ENCODE measurements at regions not wholly inside any gene's neighbourhood (a gene's known extent, or its start where the extent isn't known, plus 50 kb on each side); places are given as distances from the start of the nearest gene placed in this dataset.

DNA sequence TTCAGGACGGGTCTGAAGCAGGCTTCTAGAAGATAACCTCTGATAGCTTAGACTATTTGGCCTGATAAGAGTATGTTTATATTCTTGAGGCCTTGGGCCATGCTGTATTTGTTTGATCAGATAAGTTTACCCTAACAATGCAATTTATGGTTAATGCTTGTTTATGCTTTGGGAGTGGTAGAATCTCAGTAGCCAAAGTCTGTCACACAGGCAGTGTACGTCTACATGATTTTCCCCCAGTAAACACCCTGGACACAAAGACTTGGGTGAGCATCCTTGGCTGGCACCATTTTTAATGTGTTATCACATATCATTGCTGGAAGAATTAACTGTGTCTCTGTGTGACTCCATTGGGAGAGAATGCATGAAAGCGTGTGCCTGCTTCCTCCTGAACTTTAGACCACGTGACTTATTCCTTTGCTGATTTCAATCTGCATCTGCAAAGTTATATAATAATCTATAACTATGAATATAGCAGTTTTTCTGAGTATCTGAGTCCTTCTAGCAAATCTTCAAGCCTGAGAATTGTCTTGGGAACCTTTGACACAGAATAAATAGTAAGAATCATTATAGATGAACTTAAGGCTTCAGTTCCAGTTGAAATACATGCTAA, 172.4 kb downstream of the CASP12 start:
- Histone ChIP-seq H3K23ac (ENCODE audit: low read length in 2 of 2) (no peak overlapping the region), H2BK12ac (ENCODE audit: low read length in 2 of 2) (no peak overlapping the region), H3K27ac (ENCODE audit: low read length, poor library complexity, severe bottlenecking) (no peak overlapping the region), H2BK5ac (ENCODE audit: low read depth, low read length, poor library complexity, severe bottlenecking) (no peak overlapping the region), H3K4me3 (ENCODE audit: insufficient read depth in 1 of 2, low read depth in 1 of 2, low read length in 2 of 2) (no peak overlapping the region), H3K14ac (ENCODE audit: low read length in 2 of 2) (no peak overlapping the region), H2AFZ (ENCODE audit: low read depth, low read length) (no peak overlapping the region), H2BK120ac (ENCODE audit: low read depth, low read length) (no peak overlapping the region), H3K79me1 (replicated peaks; ENCODE audit: low read length, poor library complexity, severe bottlenecking) (no peaks in the 10 kb centered on the region), H3K9ac (ENCODE audit: low read length) (no peak overlapping the region), H3K4ac (ENCODE audit: low read depth in 1 of 2, low read length in 2 of 2) (no peak overlapping the region), H2BK15ac (ENCODE audit: low read depth, poor library complexity, severe bottlenecking) (no peak overlapping the region), H2AK5ac (ENCODE audit: low read length, severe bottlenecking) (no peak overlapping the region), H3K18ac (ENCODE audit: low read depth in 1 of 2, low read length in 2 of 2) (no peak overlapping the region), H3K4me1 (ENCODE audit: control insufficient read depth, insufficient read depth, low read depth, low read length) (no peaks in the 10 kb centered on the region), H4K91ac (ENCODE audit: low read length) (no peak overlapping the region), H3K27me3 (ENCODE audit: control insufficient read depth in 1 of 2, insufficient read depth in 1 of 2, low read length in 2 of 2) (no peaks in the 10 kb centered on the region), H4K8ac (ENCODE audit: low read length) (no peak overlapping the region), H3K9me3 (ENCODE audit: control insufficient read depth, low read length) (no peaks in the 10 kb centered on the region), H3K4me2 (ENCODE audit: low read length, poor library complexity, severe bottlenecking) (no peak overlapping the region), H3K36me3 (ENCODE audit: control insufficient read depth in 1 of 2, insufficient read depth in 2 of 2, low read depth in 1 of 2, low read length in 2 of 2) (no peaks in the 10 kb centered on the region)
- DNase-seq: no peak
- WGBS: 27% methylated on average over 2 of the region's 4 CpGs

DNA sequence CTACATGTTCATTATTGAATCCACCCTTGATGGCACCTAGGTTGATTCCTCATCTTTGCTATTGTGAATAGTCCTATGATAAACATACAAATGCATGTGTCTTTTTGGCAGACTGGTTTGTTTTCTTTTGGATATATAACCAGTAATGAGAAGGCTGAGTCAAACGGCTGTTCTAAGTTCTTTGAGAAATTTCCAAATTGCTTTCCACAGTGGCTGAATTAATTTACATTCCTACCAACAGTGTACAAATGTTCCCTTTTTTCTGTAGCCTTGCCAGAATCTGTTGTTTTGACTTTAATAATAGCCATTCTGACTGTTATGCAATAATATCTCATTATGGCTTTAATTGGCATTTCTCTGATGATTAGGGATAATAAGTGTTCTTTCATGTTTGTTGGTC, 184.9 kb downstream of the CASP12 start:
- Histone ChIP-seq H2BK120ac (ENCODE audit: low read depth, low read length) (no peak overlapping the region), H3K27me3 (ENCODE audit: control insufficient read depth in 1 of 2, insufficient read depth in 1 of 2, low read length in 2 of 2) (no peaks in the 10 kb centered on the region), H3K4me3 (ENCODE audit: insufficient read depth in 1 of 2, low read depth in 1 of 2, low read length in 2 of 2) (no peak overlapping the region), H2AFZ (ENCODE audit: low read depth, low read length) (no peak overlapping the region), H3K14ac (ENCODE audit: low read length in 2 of 2) (no peak overlapping the region), H2BK5ac (ENCODE audit: low read depth, low read length, poor library complexity, severe bottlenecking) (no peak overlapping the region), H3K4me2 (ENCODE audit: low read length, poor library complexity, severe bottlenecking) (no peak overlapping the region), H2AK5ac (ENCODE audit: low read length, severe bottlenecking) (no peak overlapping the region), H3K9me3 (ENCODE audit: control insufficient read depth, low read length) (no peaks in the 10 kb centered on the region), H3K18ac (ENCODE audit: low read depth in 1 of 2, low read length in 2 of 2) (no peak overlapping the region), H3K9ac (ENCODE audit: low read length) (no peak overlapping the region), H2BK12ac (ENCODE audit: low read length in 2 of 2) (no peak overlapping the region), H3K4ac (ENCODE audit: low read depth in 1 of 2, low read length in 2 of 2) (no peak overlapping the region), H3K23ac (ENCODE audit: low read length in 2 of 2) (no peak overlapping the region), H2BK15ac (ENCODE audit: low read depth, poor library complexity, severe bottlenecking) (no peak overlapping the region), H3K79me1 (replicated peaks; ENCODE audit: low read length, poor library complexity, severe bottlenecking) (no peaks in the 10 kb centered on the region), H4K8ac (ENCODE audit: low read length) (no peak overlapping the region), H3K36me3 (ENCODE audit: control insufficient read depth in 1 of 2, insufficient read depth in 2 of 2, low read depth in 1 of 2, low read length in 2 of 2) (no peaks in the 10 kb centered on the region), H3K4me1 (ENCODE audit: control insufficient read depth, insufficient read depth, low read depth, low read length) (no peaks in the 10 kb centered on the region), H4K91ac (ENCODE audit: low read length) (no peak overlapping the region), H3K27ac (ENCODE audit: low read length, poor library complexity, severe bottlenecking) (no peak overlapping the region)
- no peak for DNase-seq
- no CpG with 5 or more reads among the region's 1 CpG for whole genome bisulfite sequencing

GRCh38 chr11:104705490-104706190, 192.6 kb downstream of the CASP12 start:
- H3K4me3 ChIP-seq (ENCODE audit: insufficient read depth in 1 of 2, low read depth in 1 of 2, low read length in 2 of 2): no peak overlapping the region
- DNase-seq: peak; percentile 39
- H2BK15ac ChIP-seq (ENCODE audit: low read depth, poor library complexity, severe bottlenecking): no peak overlapping the region
- H2AK5ac ChIP-seq (ENCODE audit: low read length, severe bottlenecking): no peak overlapping the region
- no peaks in the 10 kb centered on the region for H3K36me3 ChIP-seq (ENCODE audit: control insufficient read depth in 1 of 2, insufficient read depth in 2 of 2, low read depth in 1 of 2, low read length in 2 of 2)
- no peak overlapping the region for H2BK5ac ChIP-seq (ENCODE audit: low read depth, low read length, poor library complexity, severe bottlenecking)
- H3K9ac ChIP-seq (ENCODE audit: low read length): no peak overlapping the region
- peak overlapping the region; percentile 48 to 54 for H3K18ac ChIP-seq (ENCODE audit: low read depth in 1 of 2, low read length in 2 of 2)
- H4K91ac ChIP-seq (ENCODE audit: low read length): no peak overlapping the region
- no peaks in the 10 kb centered on the region for H3K79me1 ChIP-seq (replicated peaks; ENCODE audit: low read length, poor library complexity, severe bottlenecking)
- H4K8ac ChIP-seq (ENCODE audit: low read length): no peak overlapping the region
- no peaks in the 10 kb centered on the region for H3K9me3 ChIP-seq (ENCODE audit: control insufficient read depth, low read length)
- no peaks in the 10 kb centered on the region for H3K4me1 ChIP-seq (ENCODE audit: control insufficient read depth, insufficient read depth, low read depth, low read length)
- H2BK12ac ChIP-seq (ENCODE audit: low read length in 2 of 2): no peak overlapping the region
- H3K14ac ChIP-seq (ENCODE audit: low read length in 2 of 2): no peak overlapping the region
- WGBS: 44% methylated on average over 3 of the region's 4 CpGs
- H2BK120ac ChIP-seq (ENCODE audit: low read depth, low read length): no peak overlapping the region
- no peak overlapping the region for H3K23ac ChIP-seq (ENCODE audit: low read length in 2 of 2)
- no peak overlapping the region for H3K4ac ChIP-seq (ENCODE audit: low read depth in 1 of 2, low read length in 2 of 2)
- H3K27ac ChIP-seq (ENCODE audit: low read length, poor library complexity, severe bottlenecking): no peak overlapping the region
- H3K4me2 ChIP-seq (ENCODE audit: low read length, poor library complexity, severe bottlenecking): no peak overlapping the region
- no peaks in the 10 kb centered on the region for H3K27me3 ChIP-seq (ENCODE audit: control insufficient read depth in 1 of 2, insufficient read depth in 1 of 2, low read length in 2 of 2)
- H2AFZ ChIP-seq (ENCODE audit: low read depth, low read length): no peak overlapping the region

DNA sequence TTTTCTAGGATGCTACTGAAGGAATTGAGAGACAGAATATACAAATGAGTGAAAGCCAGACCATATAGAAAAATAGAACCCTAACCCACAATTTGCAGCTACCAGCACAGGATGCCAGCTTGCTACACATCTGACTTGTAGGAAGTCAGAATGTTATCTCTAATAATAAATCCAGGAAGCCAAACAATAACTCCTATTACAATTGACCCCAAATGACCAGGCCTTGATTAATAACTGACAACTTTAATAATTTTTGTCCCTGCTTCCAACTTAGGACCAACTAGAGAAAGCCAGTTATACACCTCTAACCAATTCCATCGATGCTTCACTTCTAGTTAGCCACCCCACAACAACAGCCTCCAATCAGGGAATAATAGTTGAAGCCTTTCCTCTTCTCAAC, 193.4 kb downstream of the CASP12 start:
- no peak overlapping the region for H2BK5ac ChIP-seq (ENCODE audit: low read depth, low read length, poor library complexity, severe bottlenecking)
- no peaks in the 10 kb centered on the region for H3K36me3 ChIP-seq (ENCODE audit: control insufficient read depth in 1 of 2, insufficient read depth in 2 of 2, low read depth in 1 of 2, low read length in 2 of 2)
- no peak overlapping the region for H3K14ac ChIP-seq (ENCODE audit: low read length in 2 of 2)
- H3K9me3 ChIP-seq (ENCODE audit: control insufficient read depth, low read length): no peaks in the 10 kb centered on the region
- no peak overlapping the region for H4K91ac ChIP-seq (ENCODE audit: low read length)
- no peak overlapping the region for H3K18ac ChIP-seq (ENCODE audit: low read depth in 1 of 2, low read length in 2 of 2)
- H2AK5ac ChIP-seq (ENCODE audit: low read length, severe bottlenecking): no peak overlapping the region
- no peak overlapping the region for H3K4me2 ChIP-seq (ENCODE audit: low read length, poor library complexity, severe bottlenecking)
- no peaks in the 10 kb centered on the region for H3K79me1 ChIP-seq (replicated peaks; ENCODE audit: low read length, poor library complexity, severe bottlenecking)
- H3K23ac ChIP-seq (ENCODE audit: low read length in 2 of 2): no peak overlapping the region
- H2BK15ac ChIP-seq (ENCODE audit: low read depth, poor library complexity, severe bottlenecking): no peak overlapping the region
- no peak overlapping the region for H3K9ac ChIP-seq (ENCODE audit: low read length)
- H2BK12ac ChIP-seq (ENCODE audit: low read length in 2 of 2): no peak overlapping the region
- H2AFZ ChIP-seq (ENCODE audit: low read depth, low read length): no peak overlapping the region
- H3K27me3 ChIP-seq (ENCODE audit: control insufficient read depth in 1 of 2, insufficient read depth in 1 of 2, low read length in 2 of 2): no peaks in the 10 kb centered on the region
- no peak for DNase-seq
- H3K4me3 ChIP-seq (ENCODE audit: insufficient read depth in 1 of 2, low read depth in 1 of 2, low read length in 2 of 2): no peak overlapping the region
- no peaks in the 10 kb centered on the region for H3K4me1 ChIP-seq (ENCODE audit: control insufficient read depth, insufficient read depth, low read depth, low read length)
- H3K4ac ChIP-seq (ENCODE audit: low read depth in 1 of 2, low read length in 2 of 2): peak overlapping the region in 1 of 2 experiments; percentile 58
- no peak overlapping the region for H4K8ac ChIP-seq (ENCODE audit: low read length)
- H2BK120ac ChIP-seq (ENCODE audit: low read depth, low read length): no peak overlapping the region
- H3K27ac ChIP-seq (ENCODE audit: low read length, poor library complexity, severe bottlenecking): no peak overlapping the region
- WGBS: 100% methylated on average over 1 of the region's 1 CpG
